SK-N-SH (cell line): ENCODE measurements at regions not wholly inside any gene's neighbourhood (a gene's known extent, or its start where the extent isn't known, plus 50 kb on each side); places are given as distances from the start of the nearest gene placed in this dataset.

Experiments used
- CTCF ChIA-PET: fragments of 300-600, 350-600 bp; formaldehyde crosslinking; extraction: SDS; loops from one replicate; lab custom pipeline; 2021; lab: Yijun Ruan, JAX
- POLR2A ChIA-PET: fragments of 350-600 bp; sonication (Branson Sonifier 250); formaldehyde crosslinking; extraction: SDS; loops from one replicate; lab custom pipeline; 2020; ENCODE audit warnings: antibody characterized with exemption, inconsistent platforms; lab: Yijun Ruan, JAX
- DNase-seq: peaks from one replicate; pipeline ENCODE4 v3.0.0; 2012
- H2AFZ ChIP-seq: fragments of 200-600 bp; sonication (generic); 2 replicates; pipeline ENCODE4 v1.8.1; 2016; ENCODE audit warnings: antibody characterized with exemption, mild to moderate bottlenecking, low read depth
- H3F3A ChIP-seq: fragments of 200-600 bp; sonication (generic); replicated peaks from 2 replicates; pipeline ENCODE3; 2016; ENCODE audit warnings: antibody characterized with exemption, mild to moderate bottlenecking; ENCODE audit not compliant: insufficient read depth
- H3K27ac ChIP-seq, 2 experiments: fragments of 200-500 bp in 1 of 2; fragments of 200-600 bp in 1 of 2; sonication (Bioruptor generic) in 1 of 2; sonication (generic), shearing (Covaris generic) in 1 of 2; 2 replicates each; pipeline versions ENCODE4 v1.5.1 to v1.6.1; 2014 to 2016; ENCODE audit warnings: low read depth in 2 of 2, inconsistent platforms in 1 of 2, low read length in 1 of 2, mild to moderate bottlenecking in 1 of 2, mixed read lengths in 1 of 2
- H3K27me3 ChIP-seq: fragments of 200-600 bp; sonication (generic), shearing (Covaris generic); 2 replicates; pipeline ENCODE4 v1.6.1; 2016; ENCODE audit warnings: mixed run types; ENCODE audit not compliant: insufficient read depth
- H3K36me3 ChIP-seq, 2 experiments: fragments of 200-500 bp in 1 of 2; fragments of 200-600 bp in 1 of 2; sonication (Bioruptor generic) in 1 of 2; sonication (generic) in 1 of 2; replicated peaks in 1 of 2; 2 replicates each; pipeline versions ENCODE3 to v1.5.1; 2014 to 2016; ENCODE audit warnings: low read length in 1 of 2, mild to moderate bottlenecking in 1 of 2; ENCODE audit not compliant: insufficient read depth in 2 of 2, control insufficient read depth in 1 of 2
- H3K4me1 ChIP-seq, 2 experiments: fragments of 200-500 bp in 1 of 2; fragments of 200-600 bp in 1 of 2; sonication (Bioruptor generic) in 1 of 2; sonication (generic), shearing (Covaris generic) in 1 of 2; 2 replicates each; pipeline versions ENCODE4 v1.5.1 to v1.6.1; 2014 to 2016; ENCODE audit warnings: low read depth in 1 of 2, low read length in 1 of 2, mixed run types in 1 of 2; ENCODE audit not compliant: insufficient read depth in 2 of 2, control insufficient read depth in 1 of 2
- H3K4me2 ChIP-seq: fragments of 200-600 bp; sonication (generic), shearing (Covaris generic); 2 replicates; pipeline ENCODE4 v1.6.1; 2017; ENCODE audit warnings: mixed run types
- H3K4me3 ChIP-seq, 2 experiments: fragments of 200-500 bp in 1 of 2; fragments of 200-600 bp in 1 of 2; sonication (Bioruptor generic) in 1 of 2; sonication (generic), shearing (Covaris generic) in 1 of 2; 2 replicates each; pipeline versions ENCODE4 v1.5.1 to v1.8.1; 2014 to 2016; ENCODE audit warnings: low read depth in 2 of 2, inconsistent platforms in 1 of 2, low read length in 1 of 2, mild to moderate bottlenecking in 1 of 2, mixed read lengths in 1 of 2, moderate library complexity in 1 of 2
- H3K79me2 ChIP-seq: fragments of 200-600 bp; sonication (generic); 2 replicates; pipeline ENCODE4 v1.8.1; 2017; ENCODE audit warnings: mild to moderate bottlenecking; ENCODE audit not compliant: insufficient read depth
- H3K9ac ChIP-seq: fragments of 200-600 bp; sonication (generic); 2 replicates; pipeline ENCODE4 v1.6.1; 2017; ENCODE audit warnings: mixed run types
- H3K9me2 ChIP-seq: fragments of 200-600 bp; sonication (generic); 2 replicates; pipeline ENCODE4 v1.6.1; 2017; ENCODE audit warnings: mixed run types
- H3K9me3 ChIP-seq: fragments of 200-600 bp; sonication (generic); 2 replicates; pipeline ENCODE4 v1.6.1; 2017; ENCODE audit warnings: mixed run types, mild to moderate bottlenecking, moderate library complexity
- H4K20me1 ChIP-seq: fragments of 200-600 bp; sonication (generic); 2 replicates; pipeline ENCODE4 v1.6.1; 2017; ENCODE audit warnings: mild to moderate bottlenecking, mixed run types; ENCODE audit not compliant: insufficient read depth
- EP300 ChIP-seq, 2 experiments: IDR thresholded peaks; 2 replicates each; pipeline versions ENCODE4 v1.4.0 to v1.6.1; 2012; ENCODE audit warnings: borderline replicate concordance in 1 of 2, low read depth in 1 of 2, low read length in 1 of 2
- EZH2phosphoT487 ChIP-seq: fragments of 200-600 bp; sonication (generic); IDR thresholded peaks from 2 replicates; pipeline ENCODE4 v1.6.1; 2017; ENCODE audit warnings: low read depth, mixed run types, mild to moderate bottlenecking, antibody characterized with exemption, moderate library complexity, borderline replicate concordance
- FOSL2 ChIP-seq: IDR thresholded peaks from 2 replicates; pipeline ENCODE4 v1.4.0; 2012; ENCODE audit warnings: low read depth, mild to moderate bottlenecking, moderate library complexity, borderline replicate concordance
- FOXJ3 ChIP-seq: sonication (generic); formaldehyde crosslinking; IDR thresholded peaks from 2 replicates; pipeline ENCODE4 v1.5.1; 2020; ENCODE audit warnings: mild to moderate bottlenecking, missing genetic modification reagents
- FOXM1 ChIP-seq: IDR thresholded peaks from 2 replicates; pipeline ENCODE4 v1.4.0; 2012; ENCODE audit warnings: low read depth, mild to moderate bottlenecking
- GATA2 ChIP-seq: sonication (generic); formaldehyde crosslinking; IDR thresholded peaks from 2 replicates; pipeline ENCODE4 v1.5.0; 2020; ENCODE audit warnings: mild to moderate bottlenecking, missing genetic modification reagents
- MXI1 ChIP-seq: IDR thresholded peaks from 2 replicates; pipeline ENCODE4 v1.6.1; 2012; ENCODE audit warnings: mild to moderate bottlenecking, low read depth, low read length, improper control_type of control experiment
- NRF1 ChIP-seq: IDR thresholded peaks from 2 replicates; pipeline ENCODE4 v1.6.1; 2012; ENCODE audit warnings: low read depth, mild to moderate bottlenecking, low read length
- RAD21 ChIP-seq: IDR thresholded peaks from 2 replicates; pipeline ENCODE4 v1.6.1; 2012; ENCODE audit warnings: mild to moderate bottlenecking, low read length
- RCOR1 ChIP-seq: fragments of 150-350 bp; IDR thresholded peaks from 2 replicates; pipeline ENCODE4 v1.6.1; 2017; ENCODE audit warnings: antibody characterized with exemption, low read length
- REST ChIP-seq: IDR thresholded peaks from 2 replicates; pipeline ENCODE4 v1.6.1; 2012; ENCODE audit warnings: mild to moderate bottlenecking, low read depth, low read length, moderate library complexity
- RFX5 ChIP-seq: IDR thresholded peaks from 2 replicates; pipeline ENCODE4 v1.6.1; 2012; ENCODE audit warnings: mild to moderate bottlenecking, improper control_type of control experiment, low read length
- RXRA ChIP-seq: IDR thresholded peaks from 2 replicates; pipeline ENCODE4 v1.4.0; 2012; ENCODE audit warnings: low read depth, mild to moderate bottlenecking, borderline replicate concordance
- SIN3A ChIP-seq: IDR thresholded peaks from 2 replicates; pipeline ENCODE4 v1.6.1; 2012; ENCODE audit warnings: low read depth, mild to moderate bottlenecking, low read length, moderate library complexity, borderline replicate concordance
- TEAD4 ChIP-seq: IDR thresholded peaks from 2 replicates; pipeline ENCODE4 v1.4.0; 2012; ENCODE audit warnings: mild to moderate bottlenecking, borderline replicate concordance; ENCODE audit not compliant: insufficient read depth
- USF2 ChIP-seq: fragments of 150-350 bp; IDR thresholded peaks from 2 replicates; pipeline ENCODE4 v1.6.1; 2017; ENCODE audit warnings: antibody characterized with exemption, low read length, low read depth, borderline replicate concordance
- YY1 ChIP-seq: IDR thresholded peaks from 2 replicates; pipeline ENCODE4 v1.4.0; 2012; ENCODE audit warnings: low read depth, mild to moderate bottlenecking
- WGBS: methylation state at CpG from one replicate; pipeline ENCODE4 v1.1.6; 2017; ENCODE audit warnings: low lambda C conversion rate; 5-methylcytosine and 5-hydroxymethylcytosine counted together
- TF ChIP-seq, protein P1 (sequence below): IDR thresholded peaks from 2 replicates; pipeline ENCODE4 v1.4.0; 2012; ENCODE audit warnings: low read depth, borderline replicate concordance

- Histone ChIP-seq H3K27ac (peak overlapping the region in 1 of 2 experiments; percentile 76; a peak in 2 of 4 replicates), H2AFZ (peak overlapping the region; percentile 30; the same call in 1 of the 2 replicates), H3K9me3 (no peaks in the 10 kb centered on the region), H3K9ac (no peak overlapping the region), H3K4me2 (no peak overlapping the region), H3K4me1 (peaks cover 0 to 13% of the 10 kb centered on the region in 2 experiments; a peak in 3 of 4 replicates), H3F3A (peaks cover 3% of the 10 kb centered on the region), H4K20me1 (no peaks in the 10 kb centered on the region), H3K4me3 (no peak overlapping the region), H3K27me3 (no peaks in the 10 kb centered on the region), H3K9me2 (no peaks in the 10 kb centered on the region), H3K79me2 (no peaks in the 10 kb centered on the region), H3K36me3 (no peaks in the 10 kb centered on the region)
- TF ChIP-seq USF2 (no peak), FOSL2 (no peak)
- 76% methylated on average over 3 of the region's 3 CpGs for WGBS
- ChIA-PET CTCF (interaction anchor here (0.7 to 1.2 kb wide), 2 partner anchors 632 to 1489 kb away, joined by 3 read pairs; no protein-coding TSS in a partner anchor), POLR2A (no interaction called here)
- DNase-seq, result no peak
Observed at GRCh38 chr21:28333578-28334075, 659.0 kb downstream of the LTN1 start.

DNA sequence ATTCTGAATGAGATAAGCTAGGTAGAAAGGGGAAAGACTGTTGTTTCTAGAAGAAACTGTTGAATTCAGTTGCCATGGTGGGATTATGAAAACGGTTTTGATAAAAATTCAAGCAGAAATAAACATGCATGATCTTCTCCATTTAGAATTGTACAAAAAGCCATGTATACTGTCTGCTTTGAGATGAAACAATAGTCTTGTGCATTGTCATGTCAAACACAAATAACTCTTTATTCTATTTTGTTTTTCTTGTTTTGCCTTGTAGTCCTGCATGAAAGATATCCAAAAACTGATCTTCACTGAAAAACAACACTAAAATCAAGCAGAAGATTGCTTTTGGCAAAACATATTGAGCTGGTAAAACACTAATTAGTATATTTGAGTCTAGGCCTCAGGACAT, 659.9 kb downstream of the LTN1 start:
- no peak overlapping the region for H3K4me3 ChIP-seq
- no peak for DNase-seq
- peak overlapping the region in 1 of 2 experiments; percentile 76; a peak in 2 of 4 replicates for H3K27ac ChIP-seq
- H3K9ac ChIP-seq, result no peak overlapping the region
- TF ChIP-seq, protein P1, sequence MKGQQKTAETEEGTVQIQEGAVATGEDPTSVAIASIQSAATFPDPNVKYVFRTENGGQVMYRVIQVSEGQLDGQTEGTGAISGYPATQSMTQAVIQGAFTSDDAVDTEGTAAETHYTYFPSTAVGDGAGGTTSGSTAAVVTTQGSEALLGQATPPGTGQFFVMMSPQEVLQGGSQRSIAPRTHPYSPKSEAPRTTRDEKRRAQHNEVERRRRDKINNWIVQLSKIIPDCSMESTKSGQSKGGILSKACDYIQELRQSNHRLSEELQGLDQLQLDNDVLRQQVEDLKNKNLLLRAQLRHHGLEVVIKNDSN, result no peak
- TF ChIP-seq RCOR1 (no peak), YY1 (no peak), RFX5 (no peak), MXI1 (no peak), FOXM1 (no peak), FOXJ3 (CRISPR knock-in tag) (no peak), NRF1 (no peak), EP300 (IDR thresholded peaks at IDR 0.05; ENCODE audit: borderline replicate concordance in 1 of 2, low read depth in 1 of 2, low read length in 1 of 2) (no peak), RXRA (no peak), SIN3A (no peak), EZH2phosphoT487 (no peak), GATA2 (CRISPR knock-in tag) (no peak), REST (no peak), RAD21 (no peak), USF2 (no peak), TEAD4 (no peak)
- CTCF ChIA-PET, result interaction anchor here (1.2 kb wide), 1 partner anchor 1488 kb away, joined by 3 read pairs; no protein-coding TSS in a partner anchor
- WGBS, result 48% methylated on average over 1 of the region's 1 CpG
- no peaks in the 10 kb centered on the region for H3K79me2 ChIP-seq
- no peaks in the 10 kb centered on the region for H3K27me3 ChIP-seq
- H3K9me3 ChIP-seq, result no peaks in the 10 kb centered on the region
- H4K20me1 ChIP-seq, result no peaks in the 10 kb centered on the region
- H2AFZ ChIP-seq, result no peak overlapping the region
- no peak overlapping the region for H3K4me2 ChIP-seq
- peaks cover 0 to 13% of the 10 kb centered on the region in 2 experiments; a peak in 2 of 4 replicates for H3K4me1 ChIP-seq
- H3K9me2 ChIP-seq, result no peaks in the 10 kb centered on the region
- H3F3A ChIP-seq, result peaks cover 3% of the 10 kb centered on the region
- POLR2A ChIA-PET, result no interaction called here
- no peaks in the 10 kb centered on the region for H3K36me3 ChIP-seq
